ENCODE measurements at regions not wholly inside any gene's neighbourhood (a gene's known extent, or its start where the extent isn't known, plus 50 kb on each side); places are given as distances from the start of the nearest gene placed in this dataset.

GRCh38 chr15:37165395-37165794, 65.0 kb upstream of the MEIS2 start:
- no peak for DNase-seq (ENCODE audit: low read depth)

GRCh38 chr15:37166402-37166801, 66.1 kb upstream of the MEIS2 start:
- no peak for DNase-seq (ENCODE audit: low read depth)

- no peak for DNase-seq (ENCODE audit: low read depth)
Measured at GRCh38 chr15:37181339-37181738, 81.0 kb upstream of the MEIS2 start.

GRCh38 chr15:37199545-37199944, 99.2 kb upstream of the MEIS2 start:
- DNase-seq (ENCODE audit: low read depth): no peak

- DNase-seq (ENCODE audit: low read depth): no peak
Measured at GRCh38 chr15:37203050-37203449, 102.7 kb upstream of the MEIS2 start.

- peak; percentile 3 for DNase-seq (ENCODE audit: low read depth)
Measured at GRCh38 chr15:37204692-37205091, 104.3 kb upstream of the MEIS2 start.

GRCh38 chr15:37206690-37207089, 106.3 kb upstream of the MEIS2 start:
- no peak for DNase-seq (ENCODE audit: low read depth)

GRCh38 chr15:37208146-37209040, 108.0 kb upstream of the MEIS2 start:
- DNase-seq (ENCODE audit: low read depth): no peak

GRCh38 chr15:37209041-37209363, 108.7 kb upstream of the MEIS2 start:
- DNase-seq (ENCODE audit: low read depth): no peak

- no peak for DNase-seq (ENCODE audit: low read depth)
Measured at GRCh38 chr15:37217567-37217966, 117.2 kb upstream of the MEIS2 start.

- no peak for DNase-seq (ENCODE audit: low read depth)
Measured at GRCh38 chr15:37218351-37218916, 118.1 kb upstream of the MEIS2 start.

- DNase-seq (ENCODE audit: low read depth): no peak
Measured at GRCh38 chr15:37219211-37219701, 118.9 kb upstream of the MEIS2 start.

GRCh38 chr15:37220949-37221670, 120.8 kb upstream of the MEIS2 start:
- peak; percentile 1 for DNase-seq (ENCODE audit: low read depth)

- DNase-seq (ENCODE audit: low read depth): no peak
Measured at GRCh38 chr15:37221671-37222145, 121.4 kb upstream of the MEIS2 start.

GRCh38 chr15:37223089-37223488, 122.7 kb upstream of the MEIS2 start:
- no peak for DNase-seq (ENCODE audit: low read depth)

- no peak for DNase-seq (ENCODE audit: low read depth)
Measured at GRCh38 chr15:37229855-37230619, 129.7 kb upstream of the MEIS2 start.

- DNase-seq (ENCODE audit: low read depth): no peak
Measured at GRCh38 chr15:37245358-37245757, 145.0 kb upstream of the MEIS2 start.

- DNase-seq (ENCODE audit: low read depth): peak; percentile 35
Measured at GRCh38 chr15:37246065-37246464, 145.7 kb upstream of the MEIS2 start.

GRCh38 chr15:37246856-37247255, 146.5 kb upstream of the MEIS2 start:
- no peak for DNase-seq (ENCODE audit: low read depth)

- no peak for DNase-seq (ENCODE audit: low read depth)
Measured at GRCh38 chr15:37249249-37249648, 148.9 kb upstream of the MEIS2 start.

GRCh38 chr15:37252530-37252929, 152.2 kb upstream of the MEIS2 start:
- DNase-seq (ENCODE audit: low read depth): peak; percentile 1

- DNase-seq (ENCODE audit: low read depth): peak; percentile 19
Measured at GRCh38 chr15:37253877-37254276, 153.5 kb upstream of the MEIS2 start.
